IMR-90 (cell line): ENCODE measurements at regions not wholly inside any gene's neighbourhood (a gene's known extent, or its start where the extent isn't known, plus 50 kb on each side); places are given as distances from the start of the nearest gene placed in this dataset.
"Not testable (repeated sequence)": the region's sequence is repeated elsewhere in the genome, so short reads cannot be mapped to it uniquely, and the experiment has no call there.

ENCODE experiments used
- ATAC-seq: fragments of 200-7000 bp; cut with Tn5 transposase; 2 replicates; pipeline ENCODE4 v1.9.1; 2020; ENCODE audit warnings: low read depth, mild to moderate bottlenecking, moderate library complexity
- BruUV-seq: library from RNA; stranded (reverse); fragments of 400-500 nt; replicated peaks from 2 replicates; lab custom pipeline; 2021; lab: Mats Ljungman, UMichigan
- CTCF ChIA-PET: fragments of 300-600 bp; formaldehyde crosslinking; extraction: SDS; loops from one replicate; lab custom pipeline; 2021; ENCODE audit warnings: antibody characterized with exemption; lab: Yijun Ruan, JAX
- POLR2A ChIA-PET: fragments of 300-600 bp; sonication (Branson Sonifier 250); formaldehyde crosslinking; loops from one replicate; lab custom pipeline; 2022; ENCODE audit warnings: antibody characterized with exemption; ENCODE audit not compliant: unreplicated experiment; lab: Charles Lee
- DNase-seq: peaks from one replicate; pipeline ENCODE4 v3.0.0; 2013
- H2AFZ ChIP-seq: replicated peaks from 2 replicates; pipeline ENCODE3; 2013; ENCODE audit warnings: low read length, mild to moderate bottlenecking; ENCODE audit not compliant: poor library complexity
- H2AK5ac ChIP-seq: 2 replicates; pipeline ENCODE4 v1.6.1; 2013; ENCODE audit warnings: low read depth, low read length, inconsistent platforms
- H2AK9ac ChIP-seq: replicated peaks from 2 replicates; pipeline ENCODE3; 2013; ENCODE audit warnings: mild to moderate bottlenecking, low read depth, low read length, moderate library complexity; ENCODE audit not compliant: poor library complexity
- H2BK120ac ChIP-seq: 2 replicates; pipeline ENCODE4 v1.6.1; 2013; ENCODE audit warnings: low read depth, low read length, inconsistent platforms
- H2BK15ac ChIP-seq: 3 replicates; pipeline ENCODE4 v1.6.1; 2013; ENCODE audit warnings: low read depth, low read length, inconsistent platforms
- H2BK20ac ChIP-seq: 2 replicates; pipeline ENCODE4 v1.6.1; 2013; ENCODE audit warnings: low read depth, mild to moderate bottlenecking, inconsistent platforms, low read length, moderate library complexity
- H2BK5ac ChIP-seq: 2 replicates; pipeline ENCODE4 v1.6.1; 2013; ENCODE audit warnings: mild to moderate bottlenecking, low read depth, low read length, inconsistent platforms; ENCODE audit not compliant: poor library complexity, severe bottlenecking
- H3K14ac ChIP-seq: replicated peaks from 2 replicates; pipeline ENCODE4 v1.6.1; 2013; ENCODE audit warnings: low read depth, low read length, inconsistent platforms
- H3K18ac ChIP-seq: 2 replicates; pipeline ENCODE4 v1.6.1; 2013; ENCODE audit warnings: low read depth, low read length, control low read depth
- H3K23ac ChIP-seq: 2 replicates; pipeline ENCODE4 v1.6.1; 2013; ENCODE audit warnings: low read depth, low read length, inconsistent platforms
- H3K27ac ChIP-seq: 2 replicates; pipeline ENCODE4 v1.5.1; 2013; ENCODE audit warnings: mild to moderate bottlenecking, control low read depth, low read length; ENCODE audit not compliant: insufficient read depth
- H3K27me3 ChIP-seq: 2 replicates; pipeline ENCODE4 v1.6.1; 2013; ENCODE audit warnings: low read length; ENCODE audit not compliant: control insufficient read depth, insufficient read depth
- H3K36me3 ChIP-seq: 2 replicates; pipeline ENCODE4 v1.6.1; 2013; ENCODE audit warnings: low read length, mixed read lengths; ENCODE audit not compliant: control insufficient read depth, insufficient read depth
- H3K4ac ChIP-seq: 2 replicates; pipeline ENCODE4 v1.6.1; 2013; ENCODE audit warnings: low read depth, low read length, inconsistent platforms
- H3K4me1 ChIP-seq: 2 replicates; pipeline ENCODE4 v1.6.1; 2013; ENCODE audit warnings: low read length, mixed read lengths; ENCODE audit not compliant: control insufficient read depth, insufficient read depth
- H3K4me2 ChIP-seq: 2 replicates; pipeline ENCODE4 v1.6.1; 2013; ENCODE audit warnings: low read depth, mild to moderate bottlenecking, control low read depth, low read length, moderate library complexity
- H3K4me3 ChIP-seq: 2 replicates; pipeline ENCODE4 v1.5.1; 2013; ENCODE audit warnings: low read depth, mild to moderate bottlenecking, control low read depth, low read length, moderate library complexity; ENCODE audit not compliant: insufficient read depth
- H3K56ac ChIP-seq: 2 replicates; pipeline ENCODE4 v1.6.1; 2013; ENCODE audit warnings: low read length, inconsistent platforms; ENCODE audit not compliant: insufficient read depth; ENCODE audit errors: extremely low read depth
- H3K79me1 ChIP-seq, 2 experiments: 2 replicates each; pipeline ENCODE4 v1.6.1; 2013; ENCODE audit warnings: low read length in 2 of 2, inconsistent platforms in 1 of 2, low read depth in 1 of 2
- H3K9ac ChIP-seq: 2 replicates; pipeline ENCODE4 v1.6.1; 2013; ENCODE audit warnings: low read depth, low read length, control low read depth
- H3K9me1 ChIP-seq: 2 replicates; pipeline ENCODE4 v1.6.1; 2013; ENCODE audit warnings: low read length, inconsistent platforms; ENCODE audit not compliant: insufficient read depth
- H3K9me3 ChIP-seq: 2 replicates; pipeline ENCODE4 v1.6.1; 2013; ENCODE audit warnings: low read length; ENCODE audit not compliant: control insufficient read depth, insufficient read depth
- H4K20me1 ChIP-seq: 2 replicates; pipeline ENCODE4 v1.6.1; 2013; ENCODE audit warnings: low read length, inconsistent platforms; ENCODE audit not compliant: insufficient read depth
- H4K5ac ChIP-seq: 2 replicates; pipeline ENCODE4 v1.6.1; 2013; ENCODE audit warnings: mild to moderate bottlenecking, low read depth, low read length, control low read depth
- H4K8ac ChIP-seq, 2 experiments: 2 replicates each; pipeline ENCODE4 v1.6.1; 2013; ENCODE audit warnings: low read depth in 2 of 2, low read length in 2 of 2, control low read depth in 1 of 2, inconsistent platforms in 1 of 2
- H4K91ac ChIP-seq: 2 replicates; pipeline ENCODE4 v1.6.1; 2013; ENCODE audit warnings: low read depth, low read length, inconsistent platforms; ENCODE audit not compliant: insufficient read depth
- WGBS, 2 experiments: methylation state at CpG; one replicate each; pipeline versions ENCODE4 v1.1.5 to v1.1.7; 2013; ENCODE audit warnings: missing lambda C conversion rate in 2 of 2; ENCODE audit not compliant: insufficient read length in 1 of 2; ENCODE audit errors: extremely low coverage in 2 of 2; 5-methylcytosine and 5-hydroxymethylcytosine counted together
- dilution Hi-C: fragments of 300-500 bp; cut with HindIII; formaldehyde crosslinking; loops from one replicate; pipeline ENCODE4 v1.14.3; 2018; ENCODE audit warnings: low sequenced_read_pairs; ENCODE audit not compliant: unreplicated experiment
- in situ Hi-C: fragments of 300-500 bp; cut with MboI; formaldehyde crosslinking; loops from 3 replicates; pipeline ENCODE4 v1.14.3; 2019; ENCODE audit warnings: low sequenced_read_pairs, inconsistent platforms, mixed read lengths
- intact Hi-C: fragments of 100-400 bp; cut with micrococcal nuclease; formaldehyde crosslinking; loops from 2 replicates; pipeline ENCODE4 v1.10.0; 2022

DNA sequence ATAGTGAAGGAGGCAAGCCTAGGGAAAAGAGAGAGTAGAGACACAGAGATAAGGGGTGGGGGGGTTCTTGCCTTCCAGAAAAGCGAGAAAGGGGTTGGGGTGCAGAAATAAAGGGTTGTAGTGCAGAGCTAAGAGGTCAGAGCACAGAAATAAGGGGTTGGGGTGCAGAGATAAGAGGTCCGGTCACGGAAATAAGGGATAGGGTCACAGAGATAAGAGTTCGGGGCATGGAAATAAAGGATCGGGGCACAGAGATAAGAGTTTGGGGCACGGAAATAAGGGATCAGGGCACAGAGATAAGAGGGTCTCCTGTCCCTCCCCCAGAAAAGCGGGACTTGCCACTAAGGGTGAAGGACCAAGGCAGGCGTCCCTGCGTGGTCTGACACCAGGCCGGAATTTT, 222.0 kb downstream of the OTOP1 start:
- POLR2A ChIA-PET, H2BK120ac ChIP-seq: not testable (repeated sequence)

DNA sequence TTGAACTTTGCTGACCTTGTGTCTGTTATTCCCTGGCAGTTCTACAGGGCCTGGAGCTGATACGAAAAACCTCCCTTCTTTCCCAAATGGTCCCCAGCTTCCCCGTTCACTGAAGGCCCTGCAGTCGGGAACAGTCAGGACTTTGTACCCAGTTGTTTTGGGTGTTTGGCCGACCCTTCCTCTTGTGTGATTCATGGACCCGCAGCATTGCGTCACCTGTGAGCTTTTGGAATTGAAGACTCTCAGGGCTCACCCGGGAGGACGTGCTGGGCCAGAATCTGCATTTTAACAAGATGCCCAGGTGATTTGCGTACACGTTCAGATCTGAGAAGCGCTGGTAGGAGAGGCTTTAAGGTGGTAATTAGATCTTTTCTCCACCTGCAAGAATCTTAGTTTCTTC, 220.4 kb downstream of the OTOP1 start:
- DNase-seq, H3K56ac ChIP-seq, dilution Hi-C loops, BruUV-seq, H3K27me3 ChIP-seq, in situ Hi-C loops, H3K27ac ChIP-seq, H3K79me1 ChIP-seq, H2AK5ac ChIP-seq, H3K4me3 ChIP-seq, H3K14ac ChIP-seq, H4K5ac ChIP-seq, H2BK120ac ChIP-seq, H3K23ac ChIP-seq, POLR2A ChIA-PET, H3K9me1 ChIP-seq, H2AFZ ChIP-seq, H3K9ac ChIP-seq, H3K9me3 ChIP-seq, intact Hi-C loops, H2BK15ac ChIP-seq, H3K4me1 ChIP-seq, CTCF ChIA-PET, H2AK9ac ChIP-seq, H4K20me1 ChIP-seq, H2BK20ac ChIP-seq, H4K8ac ChIP-seq, H3K4ac ChIP-seq, H3K18ac ChIP-seq, H4K91ac ChIP-seq, H2BK5ac ChIP-seq, ATAC-seq, H3K4me2 ChIP-seq, H3K36me3 ChIP-seq: not testable (repeated sequence)
- 58% methylated on average over 5 of the region's 11 CpGs; no CpG with 5 or more reads in 1 of the 2 experiments for WGBS, 2 experiments

More for the DNA sequence above, 222.0 kb downstream of the OTOP1 start:
- H4K8ac ChIP-seq, H2BK15ac ChIP-seq, dilution Hi-C loops, H3K56ac ChIP-seq, H3K4me3 ChIP-seq, H4K20me1 ChIP-seq, intact Hi-C loops, H3K9me3 ChIP-seq, H2BK20ac ChIP-seq, in situ Hi-C loops, H2BK5ac ChIP-seq, H3K27ac ChIP-seq, H3K36me3 ChIP-seq, H2AK5ac ChIP-seq, DNase-seq, H3K4ac ChIP-seq, H3K9me1 ChIP-seq, H4K5ac ChIP-seq, H3K4me2 ChIP-seq, BruUV-seq, ATAC-seq, H2AK9ac ChIP-seq, H3K9ac ChIP-seq, H3K4me1 ChIP-seq, H4K91ac ChIP-seq, H3K14ac ChIP-seq, H3K79me1 ChIP-seq, H2AFZ ChIP-seq, H3K23ac ChIP-seq, H3K27me3 ChIP-seq, H3K18ac ChIP-seq, CTCF ChIA-PET: not testable (repeated sequence)
- 17% methylated on average over 5 of the region's 10 CpGs; no CpG with 5 or more reads in 1 of the 2 experiments for WGBS, 2 experiments
